Cardiac fibroblast (primary cell): ENCODE measurements at regions not wholly inside any gene's neighbourhood (a gene's known extent, or its start where the extent isn't known, plus 50 kb on each side); places are given as distances from the start of the nearest gene placed in this dataset.

ENCODE experiments used
- DNase-seq, 2 donors: peaks; one replicate each; pipeline versions ENCODE4 v3.0.0 to v3.0.0-alpha.2; 2010; ENCODE audit warnings: low read depth in 2 of 2
- H3K4me3 ChIP-seq, 2 donors: replicated peaks in 1 of 2; 1 replicate in 1 of 2; 2 replicates in 1 of 2; pipeline ENCODE4 v1.5.1; 2011; ENCODE audit warnings: low read depth in 2 of 2, low read length in 2 of 2, mild to moderate bottlenecking in 2 of 2, moderate library complexity in 1 of 2
- TF ChIP-seq, protein P1 (sequence below): IDR thresholded peaks from one replicate; pipeline ENCODE4 v1.5.1; 2011; ENCODE audit warnings: low read depth, mild to moderate bottlenecking, low read length, inconsistent platforms

GRCh38 chr1:30265127-30266070, 458.0 kb downstream of the MATN1 start:
- TF ChIP-seq, protein P1, sequence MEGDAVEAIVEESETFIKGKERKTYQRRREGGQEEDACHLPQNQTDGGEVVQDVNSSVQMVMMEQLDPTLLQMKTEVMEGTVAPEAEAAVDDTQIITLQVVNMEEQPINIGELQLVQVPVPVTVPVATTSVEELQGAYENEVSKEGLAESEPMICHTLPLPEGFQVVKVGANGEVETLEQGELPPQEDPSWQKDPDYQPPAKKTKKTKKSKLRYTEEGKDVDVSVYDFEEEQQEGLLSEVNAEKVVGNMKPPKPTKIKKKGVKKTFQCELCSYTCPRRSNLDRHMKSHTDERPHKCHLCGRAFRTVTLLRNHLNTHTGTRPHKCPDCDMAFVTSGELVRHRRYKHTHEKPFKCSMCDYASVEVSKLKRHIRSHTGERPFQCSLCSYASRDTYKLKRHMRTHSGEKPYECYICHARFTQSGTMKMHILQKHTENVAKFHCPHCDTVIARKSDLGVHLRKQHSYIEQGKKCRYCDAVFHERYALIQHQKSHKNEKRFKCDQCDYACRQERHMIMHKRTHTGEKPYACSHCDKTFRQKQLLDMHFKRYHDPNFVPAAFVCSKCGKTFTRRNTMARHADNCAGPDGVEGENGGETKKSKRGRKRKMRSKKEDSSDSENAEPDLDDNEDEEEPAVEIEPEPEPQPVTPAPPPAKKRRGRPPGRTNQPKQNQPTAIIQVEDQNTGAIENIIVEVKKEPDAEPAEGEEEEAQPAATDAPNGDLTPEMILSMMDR: no peak
- no peak overlapping the region for H3K4me3 ChIP-seq
- DNase-seq: no peak

DNA sequence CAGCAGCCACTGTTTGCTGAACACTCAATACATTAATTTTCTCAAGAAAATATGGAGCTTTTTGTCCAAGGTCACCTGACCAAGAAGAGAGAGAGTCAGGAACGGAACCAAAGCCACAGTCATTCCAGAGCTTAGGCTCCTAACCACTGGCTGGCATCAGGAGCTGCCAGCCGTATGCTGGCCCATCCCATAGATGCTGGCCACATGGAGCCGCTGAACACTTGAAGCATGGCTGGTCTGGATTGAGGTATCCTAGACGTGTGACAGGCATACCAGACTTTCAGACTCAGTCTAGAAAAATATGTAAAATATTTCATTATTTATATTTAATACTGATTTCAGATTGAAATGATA, 458.7 kb downstream of the MATN1 start:
- TF ChIP-seq, protein P1: no peak
- H3K4me3 ChIP-seq: no peak overlapping the region
- no peak for DNase-seq

DNA sequence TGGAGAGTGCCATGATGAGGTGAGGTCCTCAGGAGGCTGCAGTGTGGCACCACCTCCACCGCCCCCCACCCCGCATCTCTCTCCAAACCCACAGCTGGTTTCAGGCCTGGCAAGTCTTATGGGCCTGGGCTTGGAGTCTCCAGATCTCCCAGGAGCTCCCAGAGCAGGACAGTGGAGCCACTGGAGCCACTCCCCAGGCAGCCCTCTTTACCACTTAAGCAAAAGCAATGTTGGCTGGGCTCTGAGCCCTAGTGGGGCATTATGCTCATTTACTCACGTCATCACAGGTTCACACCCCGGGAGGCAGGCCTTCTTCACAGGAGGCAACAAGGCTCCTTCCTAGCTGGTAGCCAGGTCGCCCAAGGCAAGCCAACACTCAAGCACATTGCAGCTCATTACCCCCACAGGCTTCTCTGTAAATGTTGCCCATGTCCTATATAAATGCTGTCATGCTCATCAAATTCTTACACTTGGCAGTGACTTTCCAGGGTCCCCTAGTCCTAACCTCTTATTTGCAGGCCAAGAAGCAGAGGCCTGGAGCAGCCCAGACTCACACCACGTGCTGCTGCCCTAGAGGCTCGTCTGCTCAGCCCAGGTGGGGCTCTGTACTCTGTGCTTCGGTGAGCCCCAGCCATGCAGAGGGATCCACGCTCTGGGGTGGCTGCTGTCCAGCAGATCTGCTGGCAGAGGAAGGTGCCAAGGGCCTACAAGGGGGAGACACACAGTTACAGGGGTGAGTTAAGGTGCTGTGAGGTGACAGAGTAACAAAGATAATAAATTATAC, 459.3 kb downstream of the MATN1 start:
- DNase-seq: no peak
- H3K4me3 ChIP-seq: no peak overlapping the region
- TF ChIP-seq, protein P1: no peak

- no peak overlapping the region for H3K4me3 ChIP-seq
- TF ChIP-seq, protein P1: no peak
Measured at GRCh38 chr1:30263405-30263804, 460.0 kb downstream of the MATN1 start.

GRCh38 chr1:30262158-30262557, 461.2 kb downstream of the MATN1 start:
- H3K4me3 ChIP-seq: no peak overlapping the region
- TF ChIP-seq, protein P1: no peak
- DNase-seq: no peak

More at GRCh38 chr1:30263405-30263804, 460.0 kb downstream of the MATN1 start:
- no peak for DNase-seq

DNA sequence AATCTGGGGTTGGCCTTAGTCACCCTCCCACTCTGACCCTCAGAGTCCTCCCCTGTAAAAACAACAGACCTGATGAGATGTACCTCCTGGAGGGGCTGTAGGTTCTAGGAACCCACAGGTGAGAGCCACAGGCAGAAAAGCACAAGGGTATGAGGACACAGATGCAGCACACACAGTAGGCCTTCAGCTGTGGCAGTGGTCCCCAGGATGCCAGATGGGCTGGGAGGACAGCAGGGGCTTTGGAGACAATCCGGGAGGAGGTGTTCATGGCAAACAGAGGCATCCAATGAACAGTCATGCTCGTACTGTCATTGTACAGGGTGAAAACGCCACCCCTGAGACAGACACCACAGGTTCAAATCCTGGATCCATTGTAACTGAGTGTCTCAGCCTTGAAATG, 463.1 kb downstream of the MATN1 start:
- no peak overlapping the region for H3K4me3 ChIP-seq
- TF ChIP-seq, protein P1: no peak
- no peak for DNase-seq
